ENCODE measurements at regions not wholly inside any gene's neighbourhood (a gene's known extent, or its start where the extent isn't known, plus 50 kb on each side); places are given as distances from the start of the nearest gene placed in this dataset.

DNA sequence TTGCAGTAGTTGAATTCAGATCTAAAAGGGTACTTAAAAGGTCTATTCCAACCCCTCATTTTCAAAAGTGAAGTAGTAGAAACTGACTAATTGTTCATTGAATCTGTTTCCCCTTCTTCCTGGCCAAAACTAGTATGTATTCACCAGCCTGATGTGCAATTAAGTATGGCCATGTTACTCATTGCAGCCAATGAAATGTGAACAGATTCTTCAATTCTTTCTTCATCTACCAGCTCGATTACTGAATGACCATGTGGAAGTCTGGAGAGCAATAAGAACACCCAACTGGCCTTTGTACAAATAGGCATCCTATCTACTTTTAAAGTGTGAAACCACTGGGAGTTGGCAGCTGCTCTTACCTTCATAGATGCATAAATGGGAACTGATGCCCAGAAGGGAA lies 449.0 kb upstream of the ID2 start:
- no peak overlapping the region for H3K4me3 ChIP-seq (ENCODE audit: low read depth, low read length)
- DNase-seq (ENCODE audit: low read depth): no peak
- TF ChIP-seq, protein P1, sequence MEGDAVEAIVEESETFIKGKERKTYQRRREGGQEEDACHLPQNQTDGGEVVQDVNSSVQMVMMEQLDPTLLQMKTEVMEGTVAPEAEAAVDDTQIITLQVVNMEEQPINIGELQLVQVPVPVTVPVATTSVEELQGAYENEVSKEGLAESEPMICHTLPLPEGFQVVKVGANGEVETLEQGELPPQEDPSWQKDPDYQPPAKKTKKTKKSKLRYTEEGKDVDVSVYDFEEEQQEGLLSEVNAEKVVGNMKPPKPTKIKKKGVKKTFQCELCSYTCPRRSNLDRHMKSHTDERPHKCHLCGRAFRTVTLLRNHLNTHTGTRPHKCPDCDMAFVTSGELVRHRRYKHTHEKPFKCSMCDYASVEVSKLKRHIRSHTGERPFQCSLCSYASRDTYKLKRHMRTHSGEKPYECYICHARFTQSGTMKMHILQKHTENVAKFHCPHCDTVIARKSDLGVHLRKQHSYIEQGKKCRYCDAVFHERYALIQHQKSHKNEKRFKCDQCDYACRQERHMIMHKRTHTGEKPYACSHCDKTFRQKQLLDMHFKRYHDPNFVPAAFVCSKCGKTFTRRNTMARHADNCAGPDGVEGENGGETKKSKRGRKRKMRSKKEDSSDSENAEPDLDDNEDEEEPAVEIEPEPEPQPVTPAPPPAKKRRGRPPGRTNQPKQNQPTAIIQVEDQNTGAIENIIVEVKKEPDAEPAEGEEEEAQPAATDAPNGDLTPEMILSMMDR (IDR thresholded peaks at IDR 0.05; ENCODE audit: low read depth, low read length): no peak

GRCh38 chr2:8234253-8234652 lies 447.6 kb upstream of the ID2 start:
- no peak overlapping the region for H3K4me3 ChIP-seq (ENCODE audit: low read depth, low read length)
- no peak for TF ChIP-seq MYC (IDR thresholded peaks at IDR 0.05; ENCODE audit: low read depth, low read length)
- TF ChIP-seq, protein P1 (IDR thresholded peaks at IDR 0.05; ENCODE audit: low read depth, low read length): no peak
- no peak for TF ChIP-seq MAX (IDR thresholded peaks at IDR 0.05; ENCODE audit: low read depth, low read length)
- no peak for TF ChIP-seq POLR2A (IDR thresholded peaks at IDR 0.05; ENCODE audit: extremely low read depth, insufficient read length)
- no peak for DNase-seq (ENCODE audit: low read depth)

DNA sequence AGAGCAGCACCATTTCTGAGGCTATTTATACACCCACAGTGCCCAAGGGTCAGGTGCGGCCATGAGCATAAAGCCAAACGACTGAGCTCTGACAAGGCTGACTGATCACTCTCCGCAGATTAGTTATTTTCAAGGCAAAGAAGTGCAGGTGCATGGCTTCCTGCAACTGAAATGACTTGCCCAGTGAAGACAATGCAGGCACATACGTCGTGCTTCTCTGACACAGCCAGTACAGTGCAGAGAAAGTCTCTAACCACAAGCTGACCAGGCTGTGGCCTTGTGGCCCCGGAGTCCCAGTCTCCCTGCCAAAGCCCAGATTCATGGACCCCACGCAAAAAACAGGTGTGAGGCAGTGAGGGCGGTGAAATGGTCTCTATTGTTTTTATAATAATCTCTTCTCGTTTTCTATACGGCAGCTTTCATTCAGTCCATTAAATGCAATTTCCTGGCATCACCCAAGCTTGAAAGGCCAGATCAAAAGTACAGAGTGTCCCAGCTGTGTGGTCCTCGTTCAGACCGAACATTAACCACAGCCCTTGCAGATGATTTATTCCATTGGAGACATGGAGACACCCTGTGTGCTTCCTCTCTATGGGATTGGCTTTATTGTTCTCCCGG lies 447.0 kb upstream of the ID2 start:
- no peak overlapping the region for H3K4me3 ChIP-seq (ENCODE audit: low read depth, low read length)
- no peak for DNase-seq (ENCODE audit: low read depth)
- TF ChIP-seq MAX (IDR thresholded peaks at IDR 0.05; ENCODE audit: low read depth, low read length) (no peak), POLR2A (IDR thresholded peaks at IDR 0.05; ENCODE audit: extremely low read depth, insufficient read length) (no peak), MYC (IDR thresholded peaks at IDR 0.05; ENCODE audit: low read depth, low read length) (no peak)
- TF ChIP-seq, protein P1 (IDR thresholded peaks at IDR 0.05; ENCODE audit: low read depth, low read length): no peak

DNA sequence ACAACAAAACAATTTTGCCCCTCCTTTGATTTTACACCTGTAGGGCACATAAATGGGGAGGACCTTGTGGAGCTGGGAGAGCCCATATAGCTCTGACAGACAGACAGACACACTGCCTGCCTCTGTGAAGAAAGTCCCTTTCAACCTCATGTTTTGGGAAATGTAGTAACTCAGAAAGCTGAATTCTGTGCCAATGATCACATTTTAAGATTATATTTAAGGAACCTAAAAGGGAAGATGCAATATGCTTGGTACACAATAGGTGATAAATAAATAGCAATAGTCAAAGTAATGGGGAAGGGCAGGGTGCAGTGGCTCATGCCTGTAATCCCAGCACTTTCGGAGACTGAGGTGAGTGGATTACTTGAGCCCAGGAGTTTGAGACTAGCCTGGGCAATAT lies 446.4 kb upstream of the ID2 start:
- H3K4me3 ChIP-seq (ENCODE audit: low read depth, low read length): no peak overlapping the region
- no peak for TF ChIP-seq MYC (IDR thresholded peaks at IDR 0.05; ENCODE audit: low read depth, low read length)
- no peak for DNase-seq (ENCODE audit: low read depth)

DNA sequence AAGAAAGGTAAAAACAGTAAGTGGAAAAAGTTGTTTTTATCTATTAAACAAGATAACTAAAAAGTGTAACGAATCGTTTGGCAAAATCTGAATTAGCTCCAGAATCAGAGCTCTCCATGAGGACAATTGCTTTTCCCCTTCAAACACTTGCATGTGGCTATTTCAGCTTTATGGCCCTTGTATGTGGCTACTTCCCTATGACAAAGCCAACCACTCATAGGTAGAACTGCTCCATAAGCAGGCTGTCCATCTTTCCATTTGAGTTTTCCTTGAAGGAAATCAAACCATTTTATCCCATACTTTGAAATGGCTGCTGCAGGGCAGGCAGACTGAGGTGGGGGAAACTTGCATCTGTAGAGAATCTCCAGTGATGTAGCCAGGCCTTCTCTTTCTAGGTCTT lies 445.5 kb upstream of the ID2 start:
- no peak for TF ChIP-seq MAX (IDR thresholded peaks at IDR 0.05; ENCODE audit: low read depth, low read length)
- H3K4me3 ChIP-seq (ENCODE audit: low read depth, low read length): no peak overlapping the region
- no peak for DNase-seq (ENCODE audit: low read depth)

GRCh38 chr2:8238521-8239230 lies 443.2 kb upstream of the ID2 start:
- DNase-seq (ENCODE audit: low read depth): peak; percentile 63
- TF ChIP-seq MYC (IDR thresholded peaks at IDR 0.05; ENCODE audit: low read depth, low read length): no peak
- H3K4me3 ChIP-seq (ENCODE audit: low read depth, low read length): no peak overlapping the region

DNA sequence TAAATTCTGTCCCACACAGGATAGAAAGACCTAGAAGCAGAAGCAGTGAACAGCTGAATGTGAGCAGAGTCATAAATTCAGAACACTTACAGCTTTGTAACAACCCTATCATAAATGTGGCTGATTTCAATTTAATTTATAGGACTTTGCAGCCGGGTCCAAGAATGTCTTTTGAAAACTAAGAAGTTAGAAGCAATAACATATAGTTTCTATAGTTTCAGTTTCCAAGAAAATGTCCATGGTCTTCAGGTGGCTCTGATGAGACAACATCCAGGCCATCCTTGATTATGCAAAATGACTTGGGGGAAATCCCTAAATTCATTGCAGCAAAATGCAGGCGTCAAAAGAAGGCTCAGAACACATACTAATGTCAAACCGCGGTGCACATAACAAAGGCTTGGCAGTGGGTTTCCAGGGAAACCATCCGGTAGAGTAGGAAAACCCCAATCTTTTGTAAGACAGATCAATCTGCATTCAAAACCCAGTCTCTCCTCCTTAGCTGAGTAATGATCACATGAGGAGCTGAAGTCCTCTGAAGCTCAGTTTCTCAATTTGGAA lies 442.2 kb upstream of the ID2 start:
- TF ChIP-seq POLR2A (IDR thresholded peaks at IDR 0.05; ENCODE audit: extremely low read depth, insufficient read length): no peak
- no peak for DNase-seq (ENCODE audit: low read depth)
- H3K4me3 ChIP-seq (ENCODE audit: low read depth, low read length): no peak overlapping the region

- TF ChIP-seq POLR2A (IDR thresholded peaks at IDR 0.05; ENCODE audit: extremely low read depth, insufficient read length) (no peak), MAX (IDR thresholded peaks at IDR 0.05; ENCODE audit: low read depth, low read length) (no peak), MYC (IDR thresholded peaks at IDR 0.05; ENCODE audit: low read depth, low read length) (no peak)
- TF ChIP-seq, protein P1 (IDR thresholded peaks at IDR 0.05; ENCODE audit: low read depth, low read length): no peak
- no peak for DNase-seq (ENCODE audit: low read depth)
- no peak overlapping the region for H3K4me3 ChIP-seq (ENCODE audit: low read depth, low read length)
These were observed 440.5 kb upstream of the ID2 start for GRCh38 chr2:8241317-8241716.

Measured in NB4 (cell line).